H1 (cell line): ENCODE measurements at regions not wholly inside any gene's neighbourhood (a gene's known extent, or its start where the extent isn't known, plus 50 kb on each side); places are given as distances from the start of the nearest gene placed in this dataset.

ENCODE experiments used
- CTCF ChIA-PET: fragments of 300-600 bp; sonication (Branson Sonifier 250); formaldehyde crosslinking; loops from one replicate; lab custom pipeline; 2021; ENCODE audit not compliant: partially characterized antibody; lab: Charles Lee
- POLR2A ChIA-PET: fragments of 300-600 bp; sonication (Branson Sonifier 250); formaldehyde crosslinking; loops from one replicate; lab custom pipeline; 2021; ENCODE audit warnings: inconsistent platforms; ENCODE audit not compliant: partially characterized antibody; lab: Charles Lee
- DNase-seq, 2 experiments: peaks; one replicate each; pipeline versions ENCODE4 v3.0.0 to v3.0.0-alpha.2; 2010 to 2022; ENCODE audit warnings: low spot score in 2 of 2, low read depth in 1 of 2, mixed read lengths in 1 of 2
- FAIRE-seq: peaks from 2 replicates; lab custom pipeline; 2011; peaks lifted over from hg19 to GRCh38; lab: Jason Lieb, UNC
- H2AFZ ChIP-seq: 2 replicates; pipeline ENCODE4 v1.8.1; 2012; ENCODE audit warnings: low read length, inconsistent platforms
- H2AK5ac ChIP-seq: 2 replicates; pipeline ENCODE4 v1.6.1; 2013; ENCODE audit warnings: low read depth, low read length
- H2BK120ac ChIP-seq: replicated peaks from 2 replicates; pipeline ENCODE3; 2013; ENCODE audit warnings: low read depth, low read length, inconsistent platforms
- H2BK12ac ChIP-seq: 2 replicates; pipeline ENCODE4 v1.6.1; 2013; ENCODE audit warnings: low read depth, low read length
- H2BK15ac ChIP-seq: 2 replicates; pipeline ENCODE4 v1.6.1; 2013; ENCODE audit warnings: low read length
- H2BK20ac ChIP-seq: 2 replicates; pipeline ENCODE4 v1.6.1; 2013; ENCODE audit warnings: low read length
- H2BK5ac ChIP-seq: 2 replicates; pipeline ENCODE4 v1.6.1; 2013; ENCODE audit warnings: low read depth, low read length
- H3K14ac ChIP-seq: 2 replicates; pipeline ENCODE4 v1.6.1; 2013; ENCODE audit warnings: inconsistent platforms; ENCODE audit not compliant: insufficient read length
- H3K18ac ChIP-seq: 2 replicates; pipeline ENCODE4 v1.6.1; 2013; ENCODE audit warnings: low read length; ENCODE audit errors: extremely low read depth
- H3K23ac ChIP-seq: 2 replicates; pipeline ENCODE4 v1.6.1; 2013; ENCODE audit warnings: inconsistent platforms; ENCODE audit not compliant: insufficient read length
- H3K23me2 ChIP-seq: 2 replicates; pipeline ENCODE4 v1.6.1; 2013; ENCODE audit warnings: low read depth, low read length
- H3K27ac ChIP-seq: 2 replicates; pipeline ENCODE4 v1.6.1; 2011; ENCODE audit warnings: low read depth, low read length, inconsistent platforms
- H3K27me3 ChIP-seq, 4 experiments: replicated peaks in 1 of 4; 1 replicate in 1 of 4; 2 replicates in 3 of 4; pipeline versions ENCODE4 v1.6.1 to v1.8.1; 2011 to 2013; ENCODE audit warnings: low read length in 3 of 4, mild to moderate bottlenecking in 3 of 4, inconsistent platforms in 2 of 4, mixed read lengths in 2 of 4, moderate library complexity in 1 of 4; ENCODE audit not compliant: control insufficient read depth in 3 of 4, insufficient read depth in 3 of 4; ENCODE audit errors: extremely low read depth in 1 of 4
- H3K36me3 ChIP-seq, 4 experiments: 2 replicates each; pipeline versions ENCODE4 v1.6.1 to v1.8.1; 2011 to 2013; ENCODE audit warnings: mild to moderate bottlenecking in 4 of 4, low read length in 3 of 4, moderate library complexity in 2 of 4, control low read depth in 1 of 4, inconsistent platforms in 1 of 4; ENCODE audit not compliant: insufficient read depth in 4 of 4, control insufficient read depth in 2 of 4
- H3K4ac ChIP-seq: replicated peaks from 2 replicates; pipeline ENCODE3; 2013; ENCODE audit warnings: low read length, low read depth, mixed read lengths, inconsistent platforms; ENCODE audit not compliant: insufficient read length
- H3K4me1 ChIP-seq, 4 experiments: replicated peaks in 1 of 4; 1 replicate in 1 of 4; 2 replicates in 3 of 4; pipeline versions ENCODE4 v1.6.1 to v1.8.1; 2011 to 2013; ENCODE audit warnings: low read length in 3 of 4, inconsistent platforms in 2 of 4, mixed read lengths in 1 of 4; ENCODE audit not compliant: insufficient read depth in 4 of 4, control insufficient read depth in 3 of 4
- H3K4me2 ChIP-seq, 2 experiments: 2 replicates each; pipeline versions ENCODE4 v1.6.1 to v1.8.1; 2011 to 2013; ENCODE audit warnings: low read depth in 2 of 2, low read length in 2 of 2, control low read depth in 1 of 2, inconsistent platforms in 1 of 2, mild to moderate bottlenecking in 1 of 2; ENCODE audit not compliant: insufficient read depth in 1 of 2
- H3K4me3 ChIP-seq, 4 experiments: fragments of 200-600, 300-600 bp in 1 of 4; sonication (generic), shearing (Covaris generic), sonication (Bioruptor Twin) in 1 of 4; 2 replicates each; pipeline versions ENCODE4 v1.5.1 to v1.8.1; 2011 to 2016; ENCODE audit warnings: low read length in 4 of 4, low read depth in 3 of 4, control low read depth in 2 of 4, inconsistent platforms in 2 of 4, mild to moderate bottlenecking in 2 of 4, mixed read lengths in 1 of 4, moderate library complexity in 1 of 4; ENCODE audit not compliant: insufficient read depth in 2 of 4; ENCODE audit errors: extremely low read depth in 1 of 4
- H3K56ac ChIP-seq: replicated peaks from 2 replicates; pipeline ENCODE3; 2013; ENCODE audit warnings: low read depth, mild to moderate bottlenecking, mixed read lengths, low read length, inconsistent platforms; ENCODE audit not compliant: insufficient read length
- H3K79me1 ChIP-seq: 2 replicates; pipeline ENCODE4 v1.6.1; 2013; ENCODE audit warnings: low read depth, low read length, control low read depth
- H3K79me2 ChIP-seq, 2 experiments: 2 replicates each; pipeline versions ENCODE4 v1.6.1 to v1.8.1; 2012 to 2013; ENCODE audit warnings: low read length in 2 of 2, mild to moderate bottlenecking in 2 of 2, inconsistent platforms in 1 of 2; ENCODE audit not compliant: insufficient read depth in 2 of 2, control insufficient read depth in 1 of 2
- H3K9ac ChIP-seq, 4 experiments: replicated peaks in 1 of 4; 1 replicate in 1 of 4; 2 replicates in 3 of 4; pipeline versions ENCODE4 v1.6.1 to v1.8.1; 2011 to 2013; ENCODE audit warnings: low read depth in 3 of 4, low read length in 3 of 4, control low read depth in 2 of 4, mild to moderate bottlenecking in 2 of 4, moderate library complexity in 2 of 4, inconsistent platforms in 1 of 4; ENCODE audit errors: extremely low read depth in 1 of 4
- H3K9me3 ChIP-seq, 2 experiments: 2 replicates each; pipeline versions ENCODE4 v1.6.1 to v1.8.1; 2012 to 2013; ENCODE audit warnings: mild to moderate bottlenecking in 2 of 2, moderate library complexity in 2 of 2, control low read depth in 1 of 2, inconsistent platforms in 1 of 2, low read depth in 1 of 2, low read length in 1 of 2, mixed read lengths in 1 of 2; ENCODE audit not compliant: insufficient read depth in 2 of 2
- H4K20me1 ChIP-seq, 2 experiments: replicated peaks in 1 of 2; 2 replicates each; pipeline versions ENCODE3 to v1.8.1; 2011 to 2013; ENCODE audit warnings: inconsistent platforms in 2 of 2, low read length in 2 of 2, mild to moderate bottlenecking in 1 of 2; ENCODE audit not compliant: insufficient read depth in 2 of 2, control insufficient read depth in 1 of 2
- H4K5ac ChIP-seq: 2 replicates; pipeline ENCODE4 v1.6.1; 2013; ENCODE audit warnings: low read length, low read depth, mixed read lengths, inconsistent platforms; ENCODE audit not compliant: insufficient read length
- H4K8ac ChIP-seq: 2 replicates; pipeline ENCODE4 v1.8.0; 2013; ENCODE audit warnings: mild to moderate bottlenecking, moderate library complexity, low read length, inconsistent platforms; ENCODE audit not compliant: insufficient read depth; ENCODE audit errors: extremely low read depth
- H4K91ac ChIP-seq: replicated peaks from 2 replicates; pipeline ENCODE3; 2013; ENCODE audit warnings: low read length, mixed read lengths, inconsistent platforms; ENCODE audit not compliant: insufficient read length
- CBX5 ChIP-seq: fragments of 300-800, 300-1000 bp; sonication (generic); IDR thresholded peaks from 2 replicates; pipeline ENCODE4 v1.7.1; 2016; ENCODE audit warnings: antibody characterized with exemption, low read length, low read depth
- CBX8 ChIP-seq: fragments of 300-800, 300-1000 bp; sonication (generic); IDR thresholded peaks from 2 replicates; pipeline ENCODE4 v1.7.1; 2016; ENCODE audit warnings: low read depth, low read length, borderline replicate concordance
- CHD2 ChIP-seq: IDR thresholded peaks from 2 replicates; pipeline ENCODE4 v1.6.1; 2012; ENCODE audit warnings: low read length, improper control_type of control experiment
- RNF2 ChIP-seq: fragments of 200-900, 300-1000 bp; sonication (generic); IDR thresholded peaks from 2 replicates; pipeline ENCODE4 v1.7.1; 2016; ENCODE audit warnings: borderline replicate concordance, low read depth, mild to moderate bottlenecking, antibody characterized with exemption, low read length; ENCODE audit not compliant: poor library complexity, severe bottlenecking; ENCODE audit errors: missing control alignments
- SAP30 ChIP-seq: fragments of 300-600 bp; sonication (generic); IDR thresholded peaks from 2 replicates; pipeline ENCODE4 v1.7.1; 2012; ENCODE audit warnings: low read length, moderate library complexity, mild to moderate bottlenecking, inconsistent platforms; ENCODE audit not compliant: insufficient read depth, insufficient replicate concordance
- SRF ChIP-seq: IDR thresholded peaks from 2 replicates; pipeline ENCODE4 v1.6.1; 2011; ENCODE audit warnings: mild to moderate bottlenecking, low read depth, low read length, moderate library complexity
- TAF1 ChIP-seq: IDR thresholded peaks from 2 replicates; pipeline ENCODE4 v1.6.1; 2011; ENCODE audit warnings: mild to moderate bottlenecking, low read depth, low read length
- TCF12 ChIP-seq: IDR thresholded peaks from 2 replicates; pipeline ENCODE4 v1.6.1; 2011; ENCODE audit warnings: low read depth, mild to moderate bottlenecking, low read length
- USF2 ChIP-seq: IDR thresholded peaks from 2 replicates; pipeline ENCODE4 v1.6.1; 2011; ENCODE audit warnings: low read length, improper control_type of control experiment
- ZNF274 ChIP-seq: IDR thresholded peaks from 2 replicates; pipeline ENCODE4 v1.7.0; 2012; ENCODE audit warnings: low read length, borderline replicate concordance; ENCODE audit errors: extremely low read depth
- WGBS, 2 experiments: shearing (Covaris generic) in 1 of 2; methylation state at CpG; one replicate each; pipeline versions ENCODE4 v1.1.6 to v1.1.7; 2013 to 2015; ENCODE audit warnings: low lambda C conversion rate in 2 of 2, mixed read lengths in 2 of 2, inconsistent platforms in 1 of 2, low coverage in 1 of 2, missing lambda C conversion rate in 1 of 2; ENCODE audit not compliant: insufficient replicate concordance in 2 of 2, insufficient coverage in 1 of 2, insufficient read length in 1 of 2; ENCODE audit errors: extremely low coverage in 1 of 2, missing lambda C conversion rate in 1 of 2; 5-methylcytosine and 5-hydroxymethylcytosine counted together

- ChIA-PET CTCF (interaction anchor here (2.1 kb wide), 1 partner anchor 47 kb away, joined by 7 read pairs; no protein-coding TSS in a partner anchor), POLR2A (no interaction called here)
- Histone ChIP-seq H4K5ac (no peak overlapping the region), H2BK120ac (no peak overlapping the region), H3K79me2 (no peaks in the 10 kb centered on the region), H2AFZ (no peak overlapping the region), H3K27me3 (no peaks in the 10 kb centered on the region), H3K79me1 (no peaks in the 10 kb centered on the region), H3K56ac (no peak overlapping the region), H2BK12ac (no peak overlapping the region), H3K14ac (no peak overlapping the region), H2BK15ac (no peak overlapping the region), H2BK5ac (no peak overlapping the region), H3K9ac (no peak overlapping the region), H3K36me3 (no peaks in the 10 kb centered on the region), H3K9me3 (no peaks in the 10 kb centered on the region; a peak in 1 of 4 replicates), H3K4me1 (peaks cover 0 to 5% (median 1%) of the 10 kb centered on the region in 4 experiments; a peak in 2 of 7 replicates), H3K23ac (no peak overlapping the region), H4K8ac (no peak overlapping the region), H2AK5ac (no peak overlapping the region), H3K4me2 (no peak overlapping the region), H2BK20ac (no peak overlapping the region), H3K4ac (no peak overlapping the region), H3K27ac (no peak overlapping the region), H4K20me1 (no peaks in the 10 kb centered on the region), H3K18ac (no peak overlapping the region), H3K23me2 (no peaks in the 10 kb centered on the region), H3K4me3 (no peak overlapping the region), H4K91ac (no peak overlapping the region)
- FAIRE-seq = no peak
- DNase-seq = no peak
- WGBS, 2 experiments = 76% methylated on average over 2 of the region's 2 CpGs; no CpG with 5 or more reads in 1 of the 2 experiments
- no peak for TF ChIP-seq CHD2
- TF ChIP-seq SRF = no peak
- TF ChIP-seq USF2 = no peak
- TF ChIP-seq TAF1 = no peak
- no peak for TF ChIP-seq ZNF274
- no peak for TF ChIP-seq SAP30
- TF ChIP-seq TCF12 = no peak
- TF ChIP-seq CBX8 = no peak
- no peak for TF ChIP-seq RNF2
- TF ChIP-seq CBX5 = no peak
Observed at GRCh38 chr13:107252428-107252827, 684.5 kb upstream of the ARGLU1 start.
